Fibroblast of mammary gland (primary cell): ENCODE measurements at regions not wholly inside any gene's neighbourhood (a gene's known extent, or its start where the extent isn't known, plus 50 kb on each side); places are given as distances from the start of the nearest gene placed in this dataset.

Source experiments
- DNase-seq: peaks from one replicate; pipeline ENCODE4 v3.0.0-alpha.2; 2010; ENCODE audit warnings: low read depth
- H3K4me3 ChIP-seq: 2 replicates; pipeline ENCODE4 v1.5.1; 2011; ENCODE audit warnings: low read depth, mild to moderate bottlenecking, low read length, moderate library complexity; ENCODE audit not compliant: control insufficient read depth
- CTCF ChIP-seq: conservative IDR thresholded peaks from 2 replicates; pipeline ENCODE4 v1.5.1; 2011; ENCODE audit warnings: low read depth, low read length, inconsistent platforms; ENCODE audit not compliant: control insufficient read depth, insufficient read depth

DNA sequence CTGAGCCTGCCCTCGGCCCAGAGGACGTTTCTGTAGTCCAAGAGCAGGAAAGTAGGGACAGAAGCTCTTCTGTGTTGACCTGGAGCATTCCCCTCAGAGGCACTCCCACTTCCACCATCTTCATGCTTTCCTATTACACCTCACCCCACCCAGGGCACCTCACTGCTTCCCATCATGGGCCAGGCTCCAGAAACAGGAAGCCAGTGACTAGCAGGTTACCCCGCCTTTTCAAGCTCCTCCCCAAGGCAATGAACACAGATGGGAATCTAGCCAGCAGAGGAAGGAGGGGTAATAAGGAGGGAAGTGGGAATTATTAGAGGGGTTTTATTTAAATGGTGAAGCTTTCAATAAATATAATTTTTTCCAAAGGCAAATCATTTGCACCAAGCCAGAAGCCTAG is 308.8 kb upstream of the MGAT5 start:
- no peak for DNase-seq
- no peak for TF ChIP-seq CTCF
- H3K4me3 ChIP-seq, result no peak overlapping the region

DNA sequence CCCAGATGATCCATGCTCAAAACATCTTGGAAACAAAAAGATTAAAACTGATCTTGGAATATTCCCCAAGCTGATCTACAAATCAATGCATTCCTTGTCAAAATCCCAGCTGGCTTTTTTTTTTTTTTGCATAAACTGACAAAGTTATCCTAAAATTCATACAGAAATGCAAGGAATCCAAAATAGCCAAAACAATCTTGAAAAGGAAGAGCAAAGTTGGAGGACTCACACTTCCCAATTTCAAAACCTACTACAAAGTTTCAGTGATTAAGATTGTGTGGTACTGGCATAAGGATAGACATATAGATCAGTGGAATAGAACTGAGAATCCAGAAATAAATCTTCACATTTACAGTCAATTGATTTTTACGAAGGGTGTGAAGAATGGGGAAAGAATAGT is 306.8 kb upstream of the MGAT5 start:
- no peak overlapping the region for H3K4me3 ChIP-seq
- TF ChIP-seq CTCF, result no peak
- no peak for DNase-seq

DNA sequence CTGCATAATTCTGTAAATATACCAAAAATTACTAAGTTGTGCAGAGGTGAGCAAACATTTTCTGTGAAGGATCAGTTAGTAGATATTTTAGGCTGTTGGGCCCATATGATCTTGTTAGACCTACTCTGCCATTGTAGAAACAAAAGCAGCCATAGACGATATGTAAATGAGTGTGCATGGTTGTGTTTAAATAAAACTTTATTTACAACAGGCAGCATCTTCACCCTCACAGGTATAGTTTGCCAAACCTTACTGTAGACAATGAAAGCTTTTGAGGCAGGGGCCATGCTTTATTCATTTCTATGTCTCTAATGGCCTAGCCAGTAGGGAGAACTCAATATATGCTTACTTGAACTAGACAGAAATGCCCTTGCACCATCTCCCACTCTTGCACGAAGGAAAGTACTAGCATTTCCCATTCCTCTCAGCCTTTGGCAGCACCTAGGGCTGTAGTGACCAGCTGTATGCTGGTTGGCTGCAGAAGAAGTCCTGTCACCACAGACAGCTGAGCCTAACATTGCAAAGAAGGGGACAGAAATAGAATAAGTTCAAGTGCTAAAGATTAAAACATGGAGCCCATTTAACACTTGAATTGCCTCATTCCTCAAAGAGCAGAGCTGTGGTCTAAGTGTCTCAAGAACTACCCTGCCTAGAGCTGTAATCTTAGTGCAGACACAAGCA is 305.1 kb upstream of the MGAT5 start:
- no peak overlapping the region for H3K4me3 ChIP-seq
- TF ChIP-seq CTCF, result no peak
- DNase-seq, result no peak

GRCh38 chr2:133949595-133949994 is 304.3 kb upstream of the MGAT5 start:
- TF ChIP-seq CTCF, result no peak
- no peak overlapping the region for H3K4me3 ChIP-seq
- DNase-seq, result no peak

- no peak for TF ChIP-seq CTCF
- DNase-seq, result no peak
- no peak overlapping the region for H3K4me3 ChIP-seq
Observed at GRCh38 chr2:133951209-133951608, 302.7 kb upstream of the MGAT5 start.

DNA sequence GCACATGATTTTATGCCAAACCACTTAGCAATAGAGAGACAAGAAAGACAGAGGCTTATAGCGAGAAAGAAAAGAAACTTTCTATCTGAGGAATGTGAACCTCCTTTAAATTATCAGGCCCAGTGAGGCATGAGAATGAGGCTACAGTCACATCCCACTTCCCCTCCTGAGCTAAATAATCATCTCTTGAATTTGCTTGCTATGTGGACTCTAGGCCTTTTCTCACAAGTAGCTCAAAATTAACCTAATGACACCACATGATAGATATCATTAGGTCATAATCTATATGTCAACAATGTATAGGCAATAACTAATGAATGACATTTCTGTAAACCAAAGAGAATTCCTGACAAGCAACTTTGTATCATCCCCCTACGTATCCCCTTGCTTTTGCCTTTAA is 301.5 kb upstream of the MGAT5 start:
- DNase-seq, result no peak
- H3K4me3 ChIP-seq, result no peak overlapping the region
- no peak for TF ChIP-seq CTCF

DNA sequence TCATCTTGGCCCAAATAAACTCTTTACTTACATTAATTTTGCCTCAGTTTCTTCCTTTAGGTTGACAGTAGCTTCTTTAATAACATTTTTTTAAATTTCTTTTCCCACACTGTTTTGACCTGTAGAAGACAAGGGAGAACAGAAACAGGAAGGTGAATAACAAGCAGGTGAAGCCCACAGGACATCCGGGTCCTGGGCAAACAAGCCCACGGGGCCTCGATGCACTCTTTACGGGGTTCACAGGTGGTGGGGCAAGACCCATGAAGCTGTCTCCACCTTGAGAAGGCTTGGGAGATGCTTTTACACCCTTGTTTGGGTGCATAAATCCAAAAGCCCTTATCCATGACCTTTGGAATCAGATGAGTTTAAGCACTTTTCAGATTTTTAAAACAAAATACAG is 301.0 kb upstream of the MGAT5 start:
- DNase-seq, result no peak
- TF ChIP-seq CTCF, result no peak
- H3K4me3 ChIP-seq, result no peak overlapping the region
